ENCODE measurements at regions not wholly inside any gene's neighbourhood (a gene's known extent, or its start where the extent isn't known, plus 50 kb on each side); places are given as distances from the start of the nearest gene placed in this dataset.

DNA sequence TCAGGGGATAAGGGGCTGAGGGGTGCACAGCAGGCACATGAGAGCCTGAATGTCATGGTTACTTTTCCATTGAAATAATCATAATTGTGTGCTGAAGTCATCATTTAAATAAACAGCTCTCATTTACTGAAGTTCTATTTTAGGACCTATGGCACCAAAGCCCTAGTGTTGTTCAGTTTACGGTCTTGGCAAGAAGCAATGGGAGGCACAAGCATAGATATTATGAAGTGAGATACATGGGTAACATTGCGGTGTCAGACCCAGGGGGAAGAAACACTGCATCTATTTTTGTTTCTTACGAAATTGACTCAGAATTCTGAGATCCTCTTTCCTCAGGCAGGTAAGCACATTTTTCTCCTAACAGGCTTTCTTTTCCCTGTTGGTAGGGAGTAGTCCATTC, 437.8 kb upstream of the PROX1 start:
- TF ChIP-seq, protein P1, sequence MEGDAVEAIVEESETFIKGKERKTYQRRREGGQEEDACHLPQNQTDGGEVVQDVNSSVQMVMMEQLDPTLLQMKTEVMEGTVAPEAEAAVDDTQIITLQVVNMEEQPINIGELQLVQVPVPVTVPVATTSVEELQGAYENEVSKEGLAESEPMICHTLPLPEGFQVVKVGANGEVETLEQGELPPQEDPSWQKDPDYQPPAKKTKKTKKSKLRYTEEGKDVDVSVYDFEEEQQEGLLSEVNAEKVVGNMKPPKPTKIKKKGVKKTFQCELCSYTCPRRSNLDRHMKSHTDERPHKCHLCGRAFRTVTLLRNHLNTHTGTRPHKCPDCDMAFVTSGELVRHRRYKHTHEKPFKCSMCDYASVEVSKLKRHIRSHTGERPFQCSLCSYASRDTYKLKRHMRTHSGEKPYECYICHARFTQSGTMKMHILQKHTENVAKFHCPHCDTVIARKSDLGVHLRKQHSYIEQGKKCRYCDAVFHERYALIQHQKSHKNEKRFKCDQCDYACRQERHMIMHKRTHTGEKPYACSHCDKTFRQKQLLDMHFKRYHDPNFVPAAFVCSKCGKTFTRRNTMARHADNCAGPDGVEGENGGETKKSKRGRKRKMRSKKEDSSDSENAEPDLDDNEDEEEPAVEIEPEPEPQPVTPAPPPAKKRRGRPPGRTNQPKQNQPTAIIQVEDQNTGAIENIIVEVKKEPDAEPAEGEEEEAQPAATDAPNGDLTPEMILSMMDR (IDR thresholded peaks at IDR 0.05; ENCODE audit: low read length), result no peak
- TF ChIP-seq EZH2 (IDR thresholded peaks at IDR 0.05; ENCODE audit: borderline replicate concordance, low read length), result no peak

Data from OCI-LY1 (cell line).